Mesodermal cell (in vitro differentiated cells): ENCODE measurements at regions not wholly inside any gene's neighbourhood (a gene's known extent, or its start where the extent isn't known, plus 50 kb on each side); places are given as distances from the start of the nearest gene placed in this dataset.
A peak's percentile ranks its signal among the peaks of the same experiment; 100 is the strongest.

Experiments used
- H3K27ac ChIP-seq: 2 replicates; pipeline ENCODE4 v1.7.0; 2013; ENCODE audit warnings: mild to moderate bottlenecking, low read depth, low read length, moderate library complexity; ENCODE audit not compliant: severe bottlenecking
- H3K36me3 ChIP-seq: 2 replicates; pipeline ENCODE4 v1.7.1; 2013; ENCODE audit warnings: mild to moderate bottlenecking, low read length, moderate library complexity; ENCODE audit not compliant: control insufficient read depth, insufficient read depth
- H3K4me1 ChIP-seq: one replicate; pipeline ENCODE4 v1.7.1; 2013; ENCODE audit warnings: mild to moderate bottlenecking, low read length; ENCODE audit not compliant: insufficient read depth, control insufficient read depth, poor library complexity, severe bottlenecking
- H3K4me3 ChIP-seq: 2 replicates; pipeline ENCODE4 v1.7.0; 2013; ENCODE audit warnings: low read length, control low read depth, mild to moderate bottlenecking; ENCODE audit not compliant: insufficient read depth, poor library complexity, severe bottlenecking; ENCODE audit errors: extremely low read depth
- H3K9me3 ChIP-seq: 2 replicates; pipeline ENCODE4 v1.7.1; 2013; ENCODE audit warnings: mild to moderate bottlenecking, low read length, moderate library complexity; ENCODE audit not compliant: control insufficient read depth
- WGBS, 2 experiments: methylation state at CpG; one replicate each; pipeline ENCODE4 v1.1.5; 2013; ENCODE audit warnings: missing lambda C conversion rate in 2 of 2; ENCODE audit not compliant: insufficient coverage in 2 of 2; 5-methylcytosine and 5-hydroxymethylcytosine counted together

DNA sequence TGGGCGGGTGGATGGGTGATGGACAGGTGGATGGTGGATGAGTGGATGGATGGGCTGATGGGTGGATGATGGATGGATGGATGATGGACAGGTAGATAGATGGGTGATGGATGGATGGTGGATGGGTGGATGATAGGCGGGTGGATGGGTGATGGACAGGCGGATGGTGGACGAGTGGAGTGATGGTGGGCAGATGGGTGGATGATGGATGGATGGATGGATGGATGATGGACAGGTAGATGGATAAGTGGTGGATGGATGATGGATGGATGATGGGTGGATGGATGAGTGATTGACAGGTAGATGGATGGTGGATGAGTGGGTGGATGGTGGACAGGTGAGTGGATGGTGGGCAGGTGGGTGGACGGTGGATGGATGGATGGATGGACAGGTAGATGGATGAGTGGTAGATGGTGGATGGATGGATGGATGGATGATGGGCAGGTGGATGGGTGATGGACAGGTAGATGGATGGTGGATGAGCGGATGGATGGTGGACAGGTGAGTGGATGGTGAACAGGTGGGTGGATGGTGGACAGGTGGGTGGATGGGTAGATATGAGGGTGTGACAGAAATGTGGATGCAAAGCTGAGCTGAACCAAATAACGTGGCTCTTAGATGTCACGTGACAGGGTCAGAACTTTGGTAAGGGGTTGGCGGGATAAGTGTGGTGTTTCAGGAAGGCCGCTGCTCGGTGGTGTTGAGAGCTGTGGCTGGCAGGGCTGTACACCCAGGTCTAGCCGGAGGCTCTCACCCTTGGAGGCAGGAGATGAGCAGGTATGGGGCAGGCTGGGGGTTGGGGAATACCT lies 234.3 kb upstream of the CIBAR2 start:
- Histone ChIP-seq H3K4me3 (no peak overlapping the region), H3K36me3 (no peaks in the 10 kb centered on the region), H3K4me1 (no peaks in the 10 kb centered on the region), H3K9me3 (no peaks in the 10 kb centered on the region), H3K27ac (no peak overlapping the region)
- 95 to 99% methylated on average over 9 of the region's 12 CpGs for WGBS, 2 experiments

- 82 to 83% methylated on average over 9 to 11 of the region's 11 CpGs for WGBS, 2 experiments
- H3K9me3 ChIP-seq: no peaks in the 10 kb centered on the region
- H3K4me3 ChIP-seq: no peak overlapping the region
- no peaks in the 10 kb centered on the region for H3K4me1 ChIP-seq
- H3K27ac ChIP-seq: no peak overlapping the region
- no peaks in the 10 kb centered on the region for H3K36me3 ChIP-seq
Measured at GRCh38 chr16:85347213-85347591, 234.9 kb upstream of the CIBAR2 start.

DNA sequence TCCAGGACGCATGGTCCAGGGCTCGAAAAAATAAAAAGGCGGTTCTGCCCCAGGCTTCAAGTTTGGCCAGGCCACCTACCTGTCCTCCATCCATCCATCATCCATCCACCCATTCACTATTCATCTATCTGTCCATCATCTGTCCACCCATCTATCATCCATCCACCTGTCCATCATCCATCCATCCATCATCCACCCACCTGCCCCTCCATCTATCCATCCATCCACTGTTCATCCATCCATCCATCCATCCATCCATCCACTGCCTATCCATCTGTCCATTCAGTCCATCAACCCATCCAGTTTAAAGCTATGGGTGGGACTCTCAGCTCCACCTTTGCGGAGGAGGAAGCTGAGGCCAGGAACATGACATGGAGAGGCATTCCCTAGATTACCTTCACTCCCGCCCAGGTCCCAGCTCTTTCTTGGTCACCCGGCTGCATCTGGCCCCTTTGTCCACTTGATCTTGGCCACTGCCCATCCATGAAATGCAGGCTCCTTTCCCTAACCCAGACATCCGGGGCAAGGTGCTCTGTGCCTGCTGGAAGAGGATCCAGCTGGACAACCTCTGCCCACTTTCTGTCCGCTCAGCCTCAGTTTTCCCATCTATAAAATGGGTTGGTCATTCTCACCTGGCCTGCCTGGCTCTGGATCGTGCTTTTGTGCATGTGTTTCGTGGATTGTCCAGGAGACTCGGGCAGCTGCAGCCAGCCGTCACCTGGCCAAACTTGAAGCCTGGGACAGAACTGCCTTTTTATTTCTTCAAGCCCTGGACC lies 236.0 kb upstream of the CIBAR2 start:
- peaks cover 8% of the 10 kb centered on the region for H3K9me3 ChIP-seq
- H3K36me3 ChIP-seq: no peaks in the 10 kb centered on the region
- no peak overlapping the region for H3K4me3 ChIP-seq
- no peak overlapping the region for H3K27ac ChIP-seq
- WGBS, 2 experiments: 92 to 95% methylated on average over 10 to 11 of the region's 12 CpGs
- no peaks in the 10 kb centered on the region for H3K4me1 ChIP-seq

DNA sequence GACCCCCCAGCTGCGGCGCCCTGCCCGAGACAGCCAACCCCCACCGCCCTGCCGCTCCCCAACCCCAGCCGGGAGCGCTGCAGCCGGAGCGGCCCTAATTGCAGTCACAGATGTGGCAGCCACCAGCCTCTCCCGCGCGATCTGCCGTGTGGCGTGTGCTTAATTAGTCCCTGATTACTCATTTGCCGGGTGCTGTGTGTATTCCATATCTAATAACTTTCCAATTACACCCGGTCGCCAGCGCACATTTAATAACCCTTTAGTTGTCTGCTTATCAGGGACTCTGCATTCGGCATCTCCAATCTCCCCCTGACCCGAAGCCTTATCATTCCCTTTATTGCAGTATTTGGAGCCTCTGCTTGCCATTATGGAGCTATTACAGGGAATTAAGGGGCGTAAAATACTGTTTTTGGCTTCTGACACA lies 236.7 kb upstream of the CIBAR2 start:
- H3K9me3 ChIP-seq: peaks cover 8% of the 10 kb centered on the region
- H3K27ac ChIP-seq: no peak overlapping the region
- H3K4me1 ChIP-seq: peaks cover 3% of the 10 kb centered on the region
- 91 to 97% methylated on average over 13 to 20 of the region's 21 CpGs for WGBS, 2 experiments
- H3K4me3 ChIP-seq: no peak overlapping the region
- no peaks in the 10 kb centered on the region for H3K36me3 ChIP-seq

DNA sequence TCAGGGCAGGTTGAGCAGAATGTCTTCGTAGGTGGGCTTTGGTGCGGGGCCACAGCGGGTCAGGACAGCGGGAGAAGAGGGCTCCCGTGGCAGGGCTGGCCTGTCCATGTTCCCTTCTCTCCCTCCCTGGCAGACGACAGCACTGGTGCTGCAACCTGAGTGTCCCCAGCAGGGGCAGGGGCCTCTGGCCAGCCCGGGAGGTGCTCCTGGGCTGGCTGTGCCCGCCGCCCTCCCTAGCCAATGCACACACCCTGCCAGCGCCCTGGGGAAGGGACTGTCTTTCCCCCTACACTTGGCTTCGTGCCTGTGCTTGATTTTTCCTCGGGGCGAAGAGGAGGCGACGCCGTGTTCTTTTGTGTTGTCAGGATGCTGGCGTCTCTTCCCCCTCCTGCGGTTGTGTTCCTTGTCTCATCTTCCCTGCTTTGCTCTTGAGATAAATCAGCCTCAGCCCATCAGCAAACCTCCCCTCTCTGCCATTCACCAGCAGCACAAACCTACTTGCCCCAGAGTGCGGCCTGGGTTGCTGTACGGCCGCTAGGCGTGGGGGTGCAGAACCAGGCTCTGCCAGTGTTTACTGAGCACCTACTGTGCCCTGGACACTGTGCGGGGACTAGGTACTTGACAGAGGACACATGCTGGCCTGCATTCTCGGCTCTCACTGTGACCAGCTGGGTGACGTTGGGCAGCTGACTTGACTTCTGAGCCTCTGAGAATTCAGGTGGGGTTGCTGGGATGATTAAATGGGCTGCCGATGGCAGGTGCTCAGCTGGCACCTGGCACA lies 237.3 kb upstream of the CIBAR2 start:
- 82 to 83% methylated on average over 14 to 25 of the region's 26 CpGs for WGBS, 2 experiments
- H3K4me1 ChIP-seq: peaks cover 10% of the 10 kb centered on the region

DNA sequence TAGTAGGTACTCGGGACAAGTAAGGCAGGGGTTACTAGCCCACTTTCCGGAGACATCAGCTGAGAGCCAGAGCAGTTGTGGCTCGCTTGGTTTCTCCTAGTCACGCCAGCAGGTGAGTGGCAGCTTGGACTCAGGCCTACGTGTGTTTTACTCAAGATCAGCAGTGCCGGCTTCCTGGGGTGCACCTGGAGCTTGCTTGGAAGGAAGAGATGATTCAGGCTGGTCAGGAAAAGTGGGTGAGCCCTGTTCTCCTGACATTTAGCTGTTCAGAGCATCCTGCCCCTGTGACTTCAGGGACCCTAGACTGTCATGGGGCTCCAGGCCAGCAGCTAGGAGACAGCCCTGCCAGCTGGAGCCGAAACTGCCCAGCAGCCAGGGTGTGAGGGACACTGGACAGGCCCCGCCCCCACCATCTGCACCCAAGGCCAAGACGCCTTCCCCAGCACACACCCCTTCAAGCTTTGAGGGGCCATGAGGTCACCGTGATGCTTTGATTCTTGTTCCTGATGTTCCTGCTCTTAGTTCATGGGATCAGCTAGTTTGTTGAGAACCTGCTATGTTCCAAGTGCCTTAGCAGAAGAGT lies 238.0 kb upstream of the CIBAR2 start:
- H3K4me3 ChIP-seq: no peak overlapping the region
- peaks cover 15% of the 10 kb centered on the region for H3K4me1 ChIP-seq
- H3K9me3 ChIP-seq: peaks cover 8% of the 10 kb centered on the region
- WGBS, 2 experiments: 95% methylated on average over 7 to 10 of the region's 10 CpGs
- H3K36me3 ChIP-seq: no peaks in the 10 kb centered on the region
- H3K27ac ChIP-seq: no peak overlapping the region

More for the DNA sequence above, 237.3 kb upstream of the CIBAR2 start:
- H3K36me3 ChIP-seq: no peaks in the 10 kb centered on the region
- no peak overlapping the region for H3K4me3 ChIP-seq
- H3K9me3 ChIP-seq: peaks cover 8% of the 10 kb centered on the region
- H3K27ac ChIP-seq: no peak overlapping the region

DNA sequence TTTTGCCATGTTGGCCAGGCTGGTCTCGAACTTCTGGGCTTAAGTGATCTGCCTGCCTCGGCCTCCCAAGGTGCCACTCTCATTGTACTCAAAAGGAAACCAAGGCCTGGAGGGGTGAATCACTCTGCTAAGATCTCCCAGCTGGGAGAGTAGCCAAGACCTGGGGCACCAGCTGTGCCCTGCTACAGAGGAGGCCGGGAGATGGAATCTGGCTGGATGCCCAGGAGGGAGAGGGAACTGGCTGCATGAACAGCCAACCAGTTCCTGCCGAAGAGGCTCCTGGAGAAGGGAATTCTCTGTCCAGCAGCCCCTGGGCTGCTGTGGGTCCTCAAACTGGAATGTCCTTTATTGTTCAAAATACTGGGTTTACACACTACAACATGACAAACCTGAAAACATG lies 238.7 kb upstream of the CIBAR2 start:
- Histone ChIP-seq H3K27ac (no peak overlapping the region), H3K4me3 (no peak overlapping the region), H3K9me3 (peaks cover 8% of the 10 kb centered on the region), H3K4me1 (peaks cover 15% of the 10 kb centered on the region), H3K36me3 (no peaks in the 10 kb centered on the region)
- 89 to 96% methylated on average over 4 of the region's 4 CpGs for WGBS, 2 experiments

GRCh38 chr16:85353013-85353412 lies 240.7 kb upstream of the CIBAR2 start:
- Histone ChIP-seq H3K27ac (no peak overlapping the region), H3K4me3 (no peak overlapping the region), H3K4me1 (peaks cover 15% of the 10 kb centered on the region), H3K9me3 (peaks cover 8% of the 10 kb centered on the region), H3K36me3 (no peaks in the 10 kb centered on the region)
- 91 to 99% methylated on average over 9 to 10 of the region's 10 CpGs for WGBS, 2 experiments

DNA sequence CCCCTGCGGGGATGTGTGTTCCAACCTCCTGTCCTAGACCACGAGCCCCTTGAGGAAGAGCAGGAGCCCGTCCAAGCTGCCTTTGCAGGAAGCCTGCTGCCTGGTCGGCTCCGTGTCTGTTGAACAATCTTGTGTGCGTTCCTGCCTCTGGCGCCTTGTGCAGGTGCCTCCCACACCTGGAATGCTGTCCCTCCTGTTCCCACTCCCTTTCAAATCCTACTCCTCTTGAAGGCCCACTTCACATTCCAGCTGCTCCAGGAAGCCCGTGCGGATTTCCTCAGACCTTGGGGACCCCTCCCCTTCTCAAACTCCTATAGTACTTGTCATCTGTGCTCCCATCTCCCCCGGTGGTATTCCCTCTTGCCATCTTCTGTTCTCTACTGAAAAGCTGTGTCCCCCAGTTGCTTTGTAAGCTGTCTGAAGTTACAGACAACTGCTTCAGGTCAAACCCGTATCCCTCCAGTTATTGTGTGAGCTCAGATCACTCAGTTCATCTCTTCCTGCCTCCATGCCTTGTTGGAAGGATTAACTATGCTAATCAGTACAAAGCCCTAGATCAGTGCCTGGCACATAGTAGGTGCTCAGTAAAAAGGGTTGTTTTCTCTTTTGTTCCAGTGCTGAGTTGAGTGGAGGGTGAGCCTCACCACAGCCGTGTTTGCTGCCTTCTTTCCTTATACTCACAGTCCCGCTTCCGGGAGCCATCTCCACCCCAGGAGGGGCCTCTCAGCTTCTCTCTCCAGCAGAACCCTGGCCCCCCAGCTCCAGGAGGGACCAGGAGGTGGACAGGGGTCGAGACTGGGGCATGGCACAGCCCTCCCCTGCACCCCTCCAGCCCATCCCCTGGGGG lies 241.8 kb upstream of the CIBAR2 start:
- WGBS, 2 experiments: 96 to 97% methylated on average over 13 to 15 of the region's 15 CpGs
- H3K36me3 ChIP-seq: no peaks in the 10 kb centered on the region
- peak overlapping the region; percentile 89 for H3K27ac ChIP-seq
- H3K4me3 ChIP-seq: no peak overlapping the region
- H3K4me1 ChIP-seq: peaks cover 19% of the 10 kb centered on the region
- H3K9me3 ChIP-seq: peaks cover 8% of the 10 kb centered on the region
